ENCODE measurements at regions not wholly inside any gene's neighbourhood (a gene's known extent, or its start where the extent isn't known, plus 50 kb on each side); places are given as distances from the start of the nearest gene placed in this dataset.

GRCh38 chr15:94951538-94951937, 720.2 kb downstream of the MCTP2 start:
- DNase-seq (ENCODE audit: insufficient read length, low spot score): no peak
- FAIRE-seq: no peak
- TF ChIP-seq PAX5 (IDR thresholded peaks at IDR 0.05; ENCODE audit: insufficient read depth, low read length, severe bottlenecking) (no peak), SPI1 (IDR thresholded peaks at IDR 0.05; ENCODE audit: low read depth, low read length) (no peak), POLR2AphosphoS5 (IDR thresholded peaks at IDR 0.05; ENCODE audit: low read depth, low read length) (no peak)

GRCh38 chr15:94963953-94964352, 732.6 kb downstream of the MCTP2 start:
- TF ChIP-seq PAX5 (IDR thresholded peaks at IDR 0.05; ENCODE audit: insufficient read depth, low read length, severe bottlenecking) (no peak), SPI1 (IDR thresholded peaks at IDR 0.05; ENCODE audit: low read depth, low read length) (no peak), POLR2AphosphoS5 (IDR thresholded peaks at IDR 0.05; ENCODE audit: low read depth, low read length) (no peak), POU2F2 (IDR thresholded peaks at IDR 0.05; ENCODE audit: low read depth, low read length) (no peak), POLR2A (IDR thresholded peaks at IDR 0.05; ENCODE audit: low read depth, low read length) (no peak), TAF1 (IDR thresholded peaks at IDR 0.05; ENCODE audit: low read depth, low read length) (no peak)
- FAIRE-seq: no peak
- no peak for DNase-seq (ENCODE audit: insufficient read length, low spot score)

- FAIRE-seq: no peak
- TF ChIP-seq POU2F2 (IDR thresholded peaks at IDR 0.05; ENCODE audit: low read depth, low read length): no peak
- TF ChIP-seq POLR2AphosphoS5 (IDR thresholded peaks at IDR 0.05; ENCODE audit: low read depth, low read length): no peak
- TF ChIP-seq PAX5 (IDR thresholded peaks at IDR 0.05; ENCODE audit: insufficient read depth, low read length, severe bottlenecking): no peak
- no peak for TF ChIP-seq TAF1 (IDR thresholded peaks at IDR 0.05; ENCODE audit: low read depth, low read length)
- no peak for TF ChIP-seq POLR2A (IDR thresholded peaks at IDR 0.05; ENCODE audit: low read depth, low read length)
- TF ChIP-seq SPI1 (IDR thresholded peaks at IDR 0.05; ENCODE audit: low read depth, low read length): no peak
- no peak for DNase-seq (ENCODE audit: insufficient read length, low spot score)
These were observed 734.2 kb downstream of the MCTP2 start for GRCh38 chr15:94965593-94965992.

- FAIRE-seq (no peak), DNase-seq (ENCODE audit: insufficient read length, low spot score) (no peak)
- TF ChIP-seq TAF1 (IDR thresholded peaks at IDR 0.05; ENCODE audit: low read depth, low read length): no peak
- no peak for TF ChIP-seq POU2F2 (IDR thresholded peaks at IDR 0.05; ENCODE audit: low read depth, low read length)
- no peak for TF ChIP-seq POLR2AphosphoS5 (IDR thresholded peaks at IDR 0.05; ENCODE audit: low read depth, low read length)
- TF ChIP-seq SPI1 (IDR thresholded peaks at IDR 0.05; ENCODE audit: low read depth, low read length): no peak
- TF ChIP-seq POLR2A (IDR thresholded peaks at IDR 0.05; ENCODE audit: low read depth, low read length): no peak
- no peak for TF ChIP-seq PAX5 (IDR thresholded peaks at IDR 0.05; ENCODE audit: insufficient read depth, low read length, severe bottlenecking)
These were observed 736.8 kb downstream of the MCTP2 start for GRCh38 chr15:94968133-94968532.

GRCh38 chr15:94970096-94970495, 738.7 kb downstream of the MCTP2 start:
- TF ChIP-seq SPI1 (IDR thresholded peaks at IDR 0.05; ENCODE audit: low read depth, low read length): no peak
- no peak for TF ChIP-seq POU2F2 (IDR thresholded peaks at IDR 0.05; ENCODE audit: low read depth, low read length)
- no peak for TF ChIP-seq POLR2AphosphoS5 (IDR thresholded peaks at IDR 0.05; ENCODE audit: low read depth, low read length)
- no peak for TF ChIP-seq TAF1 (IDR thresholded peaks at IDR 0.05; ENCODE audit: low read depth, low read length)
- TF ChIP-seq POLR2A (IDR thresholded peaks at IDR 0.05; ENCODE audit: low read depth, low read length): no peak
- TF ChIP-seq PAX5 (IDR thresholded peaks at IDR 0.05; ENCODE audit: insufficient read depth, low read length, severe bottlenecking): no peak
- DNase-seq (ENCODE audit: insufficient read length, low spot score): no peak
- FAIRE-seq: no peak

GRCh38 chr15:94970802-94971201, 739.4 kb downstream of the MCTP2 start:
- DNase-seq (ENCODE audit: insufficient read length, low spot score): no peak
- FAIRE-seq: no peak
- no peak for TF ChIP-seq POLR2AphosphoS5 (IDR thresholded peaks at IDR 0.05; ENCODE audit: low read depth, low read length)
- no peak for TF ChIP-seq TAF1 (IDR thresholded peaks at IDR 0.05; ENCODE audit: low read depth, low read length)
- TF ChIP-seq POU2F2 (IDR thresholded peaks at IDR 0.05; ENCODE audit: low read depth, low read length): no peak
- no peak for TF ChIP-seq POLR2A (IDR thresholded peaks at IDR 0.05; ENCODE audit: low read depth, low read length)
- TF ChIP-seq PAX5 (IDR thresholded peaks at IDR 0.05; ENCODE audit: insufficient read depth, low read length, severe bottlenecking): no peak
- no peak for TF ChIP-seq SPI1 (IDR thresholded peaks at IDR 0.05; ENCODE audit: low read depth, low read length)

- TF ChIP-seq SPI1 (IDR thresholded peaks at IDR 0.05; ENCODE audit: low read depth, low read length) (no peak), PAX5 (IDR thresholded peaks at IDR 0.05; ENCODE audit: insufficient read depth, low read length, severe bottlenecking) (no peak), POU2F2 (IDR thresholded peaks at IDR 0.05; ENCODE audit: low read depth, low read length) (no peak), POLR2AphosphoS5 (IDR thresholded peaks at IDR 0.05; ENCODE audit: low read depth, low read length) (no peak), TAF1 (IDR thresholded peaks at IDR 0.05; ENCODE audit: low read depth, low read length) (no peak), POLR2A (IDR thresholded peaks at IDR 0.05; ENCODE audit: low read depth, low read length) (no peak)
These were observed 741.0 kb downstream of the MCTP2 start for GRCh38 chr15:94972314-94972713.

GRCh38 chr15:94987085-94987484, 755.7 kb downstream of the MCTP2 start:
- DNase-seq (ENCODE audit: insufficient read length, low spot score) (no peak), FAIRE-seq (no peak)
- no peak for TF ChIP-seq POLR2AphosphoS5 (IDR thresholded peaks at IDR 0.05; ENCODE audit: low read depth, low read length)
- no peak for TF ChIP-seq PAX5 (IDR thresholded peaks at IDR 0.05; ENCODE audit: insufficient read depth, low read length, severe bottlenecking)
- TF ChIP-seq TAF1 (IDR thresholded peaks at IDR 0.05; ENCODE audit: low read depth, low read length): no peak
- no peak for TF ChIP-seq POLR2A (IDR thresholded peaks at IDR 0.05; ENCODE audit: low read depth, low read length)
- TF ChIP-seq POU2F2 (IDR thresholded peaks at IDR 0.05; ENCODE audit: low read depth, low read length): no peak
- no peak for TF ChIP-seq SPI1 (IDR thresholded peaks at IDR 0.05; ENCODE audit: low read depth, low read length)

More at GRCh38 chr15:94972314-94972713, 741.0 kb downstream of the MCTP2 start:
- FAIRE-seq: no peak
- no peak for DNase-seq (ENCODE audit: insufficient read length, low spot score)

- DNase-seq (ENCODE audit: insufficient read length, low spot score) (no peak), FAIRE-seq (no peak)
- TF ChIP-seq POLR2A (IDR thresholded peaks at IDR 0.05; ENCODE audit: low read depth, low read length) (no peak), POU2F2 (IDR thresholded peaks at IDR 0.05; ENCODE audit: low read depth, low read length) (no peak), SPI1 (IDR thresholded peaks at IDR 0.05; ENCODE audit: low read depth, low read length) (no peak), TAF1 (IDR thresholded peaks at IDR 0.05; ENCODE audit: low read depth, low read length) (no peak), PAX5 (IDR thresholded peaks at IDR 0.05; ENCODE audit: insufficient read depth, low read length, severe bottlenecking) (no peak), POLR2AphosphoS5 (IDR thresholded peaks at IDR 0.05; ENCODE audit: low read depth, low read length) (no peak)
These were observed 760.4 kb downstream of the MCTP2 start for GRCh38 chr15:94991718-94992117.

- no peak for FAIRE-seq
- TF ChIP-seq POU2F2 (IDR thresholded peaks at IDR 0.05; ENCODE audit: low read depth, low read length): no peak
- TF ChIP-seq TAF1 (IDR thresholded peaks at IDR 0.05; ENCODE audit: low read depth, low read length): no peak
- TF ChIP-seq POLR2A (IDR thresholded peaks at IDR 0.05; ENCODE audit: low read depth, low read length): no peak
- no peak for TF ChIP-seq PAX5 (IDR thresholded peaks at IDR 0.05; ENCODE audit: insufficient read depth, low read length, severe bottlenecking)
- no peak for TF ChIP-seq SPI1 (IDR thresholded peaks at IDR 0.05; ENCODE audit: low read depth, low read length)
- TF ChIP-seq POLR2AphosphoS5 (IDR thresholded peaks at IDR 0.05; ENCODE audit: low read depth, low read length): no peak
- no peak for DNase-seq (ENCODE audit: insufficient read length, low spot score)
These were observed 778.3 kb downstream of the MCTP2 start for GRCh38 chr15:95009635-95010034.

Data from GM12891 (cell line).